ENCODE measurements at regions not wholly inside any gene's neighbourhood (a gene's known extent, or its start where the extent isn't known, plus 50 kb on each side); places are given as distances from the start of the nearest gene placed in this dataset.
"Not testable (repeated sequence)": the region's sequence is repeated elsewhere in the genome, so short reads cannot be mapped to it uniquely, and the experiment has no call there.

DNA sequence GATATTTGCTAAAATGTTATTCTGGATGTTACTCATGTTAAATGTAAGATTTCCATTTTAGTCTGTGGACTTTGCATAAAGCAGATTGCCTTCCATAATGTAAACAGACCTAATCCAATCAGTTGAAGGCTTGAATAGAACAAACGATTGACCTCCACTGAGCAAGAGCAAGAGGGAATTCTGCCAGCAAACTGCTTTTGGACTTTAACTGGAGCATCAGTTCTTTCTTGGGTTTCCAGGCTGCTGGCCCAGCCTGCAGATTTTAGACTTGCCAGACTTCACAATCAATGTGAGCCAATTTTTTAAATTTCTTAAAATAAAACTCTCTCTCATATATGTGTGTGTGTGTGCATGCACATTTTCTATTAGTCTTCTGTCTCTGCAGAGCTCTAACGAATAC is 1248.8 kb downstream of the ADGRL3 start:
- H2BK120ac ChIP-seq (ENCODE audit: insufficient read depth, low read length, poor library complexity): no peak overlapping the region
- H4K12ac ChIP-seq (ENCODE audit: low read depth, low read length): no peak overlapping the region
- no peak overlapping the region for H3K9ac ChIP-seq (ENCODE audit: low read length)
- H3K9me3 ChIP-seq (ENCODE audit: insufficient read depth, low read depth, low read length): no peaks in the 10 kb centered on the region
- no peak overlapping the region for H3K4me2 ChIP-seq (ENCODE audit: low read length)
- H3K4ac ChIP-seq (ENCODE audit: low read depth, low read length): no peak overlapping the region
- H3K27ac ChIP-seq (ENCODE audit: low read depth, low read length): no peak overlapping the region
- no peak overlapping the region for H3K4me3 ChIP-seq (ENCODE audit: low read depth, low read length)
- H3K4me1 ChIP-seq (ENCODE audit: control insufficient read depth in 1 of 2, insufficient read depth in 2 of 2, low read length in 2 of 2): no peaks in the 10 kb centered on the region
- H2AFZ ChIP-seq (ENCODE audit: insufficient read depth, low read length, poor library complexity): no peak overlapping the region
- no peak overlapping the region for H4K8ac ChIP-seq (ENCODE audit: low read depth, low read length)
- no peak overlapping the region for H3K14ac ChIP-seq (ENCODE audit: low read length)
- H4K91ac ChIP-seq (ENCODE audit: low read depth, low read length): no peak overlapping the region
- H3K23ac ChIP-seq (ENCODE audit: low read length): no peak overlapping the region
- WGBS (ENCODE audit: extremely low coverage, insufficient coverage, insufficient read length): no CpG with 5 or more reads among the region's 2 CpGs
- H2BK5ac ChIP-seq (ENCODE audit: low read depth, low read length, poor library complexity): no peak overlapping the region
- no peaks in the 10 kb centered on the region for H3K27me3 ChIP-seq (ENCODE audit: insufficient read depth, low read length)
- no peaks in the 10 kb centered on the region for H3K79me1 ChIP-seq (ENCODE audit: low read length)
- H2AK5ac ChIP-seq (ENCODE audit: low read length): no peak overlapping the region
- no peak overlapping the region for H2BK12ac ChIP-seq (ENCODE audit: low read length)
- H3K36me3 ChIP-seq (ENCODE audit: control insufficient read depth in 1 of 2, insufficient read depth in 2 of 2, low read length in 2 of 2): no peaks in the 10 kb centered on the region
- no peaks in the 10 kb centered on the region for H3K79me2 ChIP-seq (ENCODE audit: control insufficient read depth, insufficient read depth, low read length, poor library complexity)
- no peak overlapping the region for H3K18ac ChIP-seq (ENCODE audit: low read length)
- no peak for DNase-seq

DNA sequence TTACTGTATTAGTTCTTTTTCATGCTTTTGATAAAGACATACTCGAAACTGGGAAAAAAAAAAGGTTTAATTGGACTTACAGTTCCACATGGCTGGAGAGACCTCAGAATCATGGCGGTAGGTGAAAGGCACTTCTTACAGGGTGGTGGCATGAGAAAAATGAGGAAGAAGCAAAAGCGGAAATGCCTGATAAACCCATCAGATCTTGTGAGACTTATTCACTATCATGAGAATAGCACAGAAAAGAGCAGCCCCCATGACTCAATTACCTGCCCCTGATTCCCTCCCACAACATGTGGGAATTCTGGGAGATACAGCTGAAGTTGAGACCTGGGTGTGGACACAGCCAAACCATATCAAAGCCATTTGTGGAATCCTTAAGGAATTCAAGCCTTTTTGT is 1238.9 kb downstream of the ADGRL3 start:
- Histone ChIP-seq H4K12ac (ENCODE audit: low read depth, low read length) (no peak overlapping the region), H3K4me2 (ENCODE audit: low read length) (no peak overlapping the region), H3K23ac (ENCODE audit: low read length) (no peak overlapping the region), H2BK120ac (ENCODE audit: insufficient read depth, low read length, poor library complexity) (no peak overlapping the region), H2AK5ac (ENCODE audit: low read length) (no peak overlapping the region), H3K4me1 (ENCODE audit: control insufficient read depth in 1 of 2, insufficient read depth in 2 of 2, low read length in 2 of 2) (no peaks in the 10 kb centered on the region), H3K14ac (ENCODE audit: low read length) (no peak overlapping the region), H3K27ac (ENCODE audit: low read depth, low read length) (no peak overlapping the region), H3K36me3 (ENCODE audit: control insufficient read depth in 1 of 2, insufficient read depth in 2 of 2, low read length in 2 of 2) (no peaks in the 10 kb centered on the region), H3K18ac (ENCODE audit: low read length) (no peak overlapping the region), H3K9me3 (ENCODE audit: insufficient read depth, low read depth, low read length) (no peaks in the 10 kb centered on the region), H3K9ac (ENCODE audit: low read length) (no peak overlapping the region), H3K79me2 (ENCODE audit: control insufficient read depth, insufficient read depth, low read length, poor library complexity) (no peaks in the 10 kb centered on the region), H3K4me3 (ENCODE audit: low read depth, low read length) (no peak overlapping the region), H2BK5ac (ENCODE audit: low read depth, low read length, poor library complexity) (no peak overlapping the region), H2BK12ac (ENCODE audit: low read length) (no peak overlapping the region), H3K4ac (ENCODE audit: low read depth, low read length) (no peak overlapping the region), H3K79me1 (ENCODE audit: low read length) (no peaks in the 10 kb centered on the region), H3K27me3 (ENCODE audit: insufficient read depth, low read length) (no peaks in the 10 kb centered on the region), H4K91ac (ENCODE audit: low read depth, low read length) (no peak overlapping the region), H4K8ac (ENCODE audit: low read depth, low read length) (no peak overlapping the region), H2AFZ (ENCODE audit: insufficient read depth, low read length, poor library complexity) (no peak overlapping the region)
- DNase-seq: peak in 1 of 2 donors; percentile 33
- no CpG with 5 or more reads among the region's 3 CpGs for WGBS (ENCODE audit: extremely low coverage, insufficient coverage, insufficient read length)

DNA sequence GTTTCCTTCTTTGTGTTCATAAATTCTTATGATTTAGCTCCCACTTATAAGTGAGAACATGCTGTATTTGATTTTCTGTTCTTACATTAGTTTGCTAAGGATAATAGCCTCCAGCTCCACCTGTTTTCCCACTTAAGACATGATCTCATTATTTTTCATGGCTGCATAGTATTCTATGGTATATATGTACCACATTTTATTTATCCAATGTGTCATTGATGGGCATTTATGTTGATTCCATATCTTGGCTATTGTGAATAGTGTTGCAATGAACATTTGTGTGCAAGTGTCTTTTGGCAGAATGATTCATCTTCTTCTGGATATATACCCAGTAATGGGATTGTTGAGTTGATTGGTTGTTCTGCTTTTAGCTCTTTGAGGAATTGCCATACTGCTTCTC is 1234.8 kb downstream of the ADGRL3 start:
- Histone ChIP-seq H4K91ac (ENCODE audit: low read depth, low read length) (no peak overlapping the region), H3K4me2 (ENCODE audit: low read length) (no peak overlapping the region), H2BK5ac (ENCODE audit: low read depth, low read length, poor library complexity) (no peak overlapping the region), H3K4me1 (ENCODE audit: control insufficient read depth in 1 of 2, insufficient read depth in 2 of 2, low read length in 2 of 2) (no peaks in the 10 kb centered on the region), H2BK120ac (ENCODE audit: insufficient read depth, low read length, poor library complexity) (no peak overlapping the region), H3K4ac (ENCODE audit: low read depth, low read length) (no peak overlapping the region), H4K12ac (ENCODE audit: low read depth, low read length) (no peak overlapping the region), H4K8ac (ENCODE audit: low read depth, low read length) (no peak overlapping the region), H3K36me3 (ENCODE audit: control insufficient read depth in 1 of 2, insufficient read depth in 2 of 2, low read length in 2 of 2) (no peaks in the 10 kb centered on the region), H3K27ac (ENCODE audit: low read depth, low read length) (no peak overlapping the region), H3K27me3 (ENCODE audit: insufficient read depth, low read length) (no peaks in the 10 kb centered on the region), H3K14ac (ENCODE audit: low read length) (no peak overlapping the region), H3K23ac (ENCODE audit: low read length) (no peak overlapping the region), H3K79me2 (ENCODE audit: control insufficient read depth, insufficient read depth, low read length, poor library complexity) (no peaks in the 10 kb centered on the region), H3K9me3 (ENCODE audit: insufficient read depth, low read depth, low read length) (no peaks in the 10 kb centered on the region), H3K18ac (ENCODE audit: low read length) (no peak overlapping the region), H2BK12ac (ENCODE audit: low read length) (no peak overlapping the region), H3K4me3 (ENCODE audit: low read depth, low read length) (no peak overlapping the region), H3K79me1 (ENCODE audit: low read length) (no peaks in the 10 kb centered on the region), H2AFZ (ENCODE audit: insufficient read depth, low read length, poor library complexity) (no peak overlapping the region), H3K9ac (ENCODE audit: low read length) (no peak overlapping the region), H2AK5ac (ENCODE audit: low read length) (no peak overlapping the region)
- no peak for DNase-seq

DNA sequence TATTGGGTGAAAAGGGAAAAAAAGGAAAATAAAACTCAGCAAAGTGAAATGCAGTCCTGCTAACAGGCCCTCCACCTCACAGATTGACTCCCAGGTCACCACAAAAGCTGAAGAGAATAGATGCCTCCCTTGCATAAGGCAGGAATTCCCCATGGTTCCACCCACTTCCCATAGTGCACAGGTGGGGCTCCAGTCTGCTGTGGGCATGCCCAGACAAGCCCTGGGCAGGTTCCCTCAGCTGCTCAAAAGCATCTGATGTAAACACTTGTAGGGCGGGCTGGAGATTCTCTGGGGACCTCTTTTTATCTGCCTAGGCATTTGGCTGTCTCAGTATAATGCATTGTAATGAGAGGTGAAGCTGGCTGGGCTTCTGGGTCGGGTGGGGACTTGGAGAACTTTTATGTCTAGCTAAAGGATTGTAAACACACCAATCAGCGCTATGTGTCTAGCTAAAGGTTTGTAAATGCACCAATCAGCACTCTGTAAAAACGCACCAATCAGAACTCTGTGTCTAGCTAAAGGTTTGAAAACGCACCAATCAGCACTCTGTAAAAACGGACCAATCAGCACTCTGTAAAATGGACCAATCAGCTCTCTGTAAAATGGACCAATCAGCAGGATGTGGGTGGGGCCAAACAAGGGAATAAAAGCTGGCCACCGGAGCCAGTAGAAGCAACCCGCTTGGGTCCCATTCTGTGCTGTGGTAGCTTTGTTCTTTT is 1231.5 kb downstream of the ADGRL3 start:
- H3K27ac ChIP-seq (ENCODE audit: low read depth, low read length); H2BK120ac ChIP-seq (ENCODE audit: insufficient read depth, low read length, poor library complexity); H4K8ac ChIP-seq (ENCODE audit: low read depth, low read length); H3K18ac ChIP-seq (ENCODE audit: low read length); H3K4me3 ChIP-seq (ENCODE audit: low read depth, low read length); H3K9ac ChIP-seq (ENCODE audit: low read length); H3K4ac ChIP-seq (ENCODE audit: low read depth, low read length); H3K4me2 ChIP-seq (ENCODE audit: low read length); H3K79me1 ChIP-seq (ENCODE audit: low read length); DNase-seq; H3K4me1 ChIP-seq (ENCODE audit: control insufficient read depth in 1 of 2, insufficient read depth in 2 of 2, low read length in 2 of 2); H3K9me3 ChIP-seq (ENCODE audit: insufficient read depth, low read depth, low read length); H2AK5ac ChIP-seq (ENCODE audit: low read length); H2BK12ac ChIP-seq (ENCODE audit: low read length); H3K36me3 ChIP-seq (ENCODE audit: control insufficient read depth in 1 of 2, insufficient read depth in 2 of 2, low read length in 2 of 2); H3K27me3 ChIP-seq (ENCODE audit: insufficient read depth, low read length); H3K14ac ChIP-seq (ENCODE audit: low read length); H3K79me2 ChIP-seq (ENCODE audit: control insufficient read depth, insufficient read depth, low read length, poor library complexity); H3K23ac ChIP-seq (ENCODE audit: low read length); H4K12ac ChIP-seq (ENCODE audit: low read depth, low read length); H2AFZ ChIP-seq (ENCODE audit: insufficient read depth, low read length, poor library complexity): not testable (repeated sequence)
- WGBS (ENCODE audit: extremely low coverage, insufficient coverage, insufficient read length): no CpG with 5 or more reads among the region's 8 CpGs
- peak overlapping the region; percentile 9 for H4K91ac ChIP-seq (ENCODE audit: low read depth, low read length)
- peak overlapping the region; percentile 46 for H2BK5ac ChIP-seq (ENCODE audit: low read depth, low read length, poor library complexity)

All from trophoblast cell (in vitro differentiated cells and primary cell).